Activated naive CD4-positive, alpha-beta T cell treated with anti-CD3 and anti-CD28 coated beads, Interleukin-2, amount 10 ng/mL, durations not matched to agents 7 days and 5 days (primary cell): ENCODE measurements at regions not wholly inside any gene's neighbourhood (a gene's known extent, or its start where the extent isn't known, plus 50 kb on each side); places are given as distances from the start of the nearest gene placed in this dataset.

Experiments
- CTCF ChIA-PET: fragments of 350-600 bp; sonication (Branson Sonifier 250); formaldehyde crosslinking; loops from one replicate; lab custom pipeline; 2021; ENCODE audit warnings: antibody characterized with exemption; lab: Charles Lee
- DNase-seq: peaks from one replicate; pipeline ENCODE4 v3.0.0-alpha.2; 2020
- H3K27ac Mint-ChIP-seq: one replicate; pipeline ENCODE4 v1.8.0; 2021; ENCODE audit warnings: mild to moderate bottlenecking, moderate library complexity, mixed read lengths
- H3K27me3 Mint-ChIP-seq: one replicate; pipeline ENCODE4 v1.8.0; 2021; ENCODE audit warnings: mild to moderate bottlenecking, mixed read lengths
- H3K36me3 Mint-ChIP-seq: one replicate; pipeline ENCODE4 v1.8.0; 2021; ENCODE audit warnings: mixed read lengths
- H3K4me1 Mint-ChIP-seq: one replicate; pipeline ENCODE4 v1.8.0; 2021; ENCODE audit warnings: mixed read lengths
- H3K4me3 Mint-ChIP-seq: one replicate; pipeline ENCODE4 v1.8.0; 2021; ENCODE audit warnings: mild to moderate bottlenecking, moderate library complexity, mixed read lengths
- H3K9me3 Mint-ChIP-seq: one replicate; pipeline ENCODE4 v1.8.0; 2021; ENCODE audit warnings: mixed read lengths

DNA sequence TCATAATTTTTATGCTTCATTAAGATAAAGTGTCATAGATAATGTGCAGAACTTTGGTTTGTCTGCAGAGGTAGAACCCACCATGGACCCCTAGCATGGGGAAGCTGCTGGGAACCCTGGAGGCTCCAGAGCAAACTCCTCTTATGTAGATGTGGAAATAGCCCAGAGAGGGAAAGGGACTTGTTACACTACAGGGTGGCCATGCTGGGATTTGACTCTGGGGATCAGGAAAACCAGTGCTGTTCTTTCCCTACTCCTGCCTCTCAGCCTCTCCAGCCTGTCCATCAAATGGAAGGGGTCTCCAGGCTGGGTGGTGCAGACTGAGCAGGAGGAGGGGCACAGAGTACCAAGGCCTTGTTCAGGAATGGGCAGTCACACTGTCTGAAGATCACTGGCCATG, 54.2 kb downstream of the MSX1 start:
- no peaks in the 10 kb centered on the region for H3K27me3 Mint-ChIP-seq
- H3K9me3 Mint-ChIP-seq = peaks cover 2% of the 10 kb centered on the region
- no peak overlapping the region for H3K27ac Mint-ChIP-seq
- H3K4me1 Mint-ChIP-seq = no peaks in the 10 kb centered on the region
- no peaks in the 10 kb centered on the region for H3K36me3 Mint-ChIP-seq
- CTCF ChIA-PET = interaction anchor here (0.5 kb wide), 1 partner anchor 1420 kb away, joined by 3 read pairs; no protein-coding TSS in a partner anchor
- no peak for DNase-seq
- no peak overlapping the region for H3K4me3 Mint-ChIP-seq

DNA sequence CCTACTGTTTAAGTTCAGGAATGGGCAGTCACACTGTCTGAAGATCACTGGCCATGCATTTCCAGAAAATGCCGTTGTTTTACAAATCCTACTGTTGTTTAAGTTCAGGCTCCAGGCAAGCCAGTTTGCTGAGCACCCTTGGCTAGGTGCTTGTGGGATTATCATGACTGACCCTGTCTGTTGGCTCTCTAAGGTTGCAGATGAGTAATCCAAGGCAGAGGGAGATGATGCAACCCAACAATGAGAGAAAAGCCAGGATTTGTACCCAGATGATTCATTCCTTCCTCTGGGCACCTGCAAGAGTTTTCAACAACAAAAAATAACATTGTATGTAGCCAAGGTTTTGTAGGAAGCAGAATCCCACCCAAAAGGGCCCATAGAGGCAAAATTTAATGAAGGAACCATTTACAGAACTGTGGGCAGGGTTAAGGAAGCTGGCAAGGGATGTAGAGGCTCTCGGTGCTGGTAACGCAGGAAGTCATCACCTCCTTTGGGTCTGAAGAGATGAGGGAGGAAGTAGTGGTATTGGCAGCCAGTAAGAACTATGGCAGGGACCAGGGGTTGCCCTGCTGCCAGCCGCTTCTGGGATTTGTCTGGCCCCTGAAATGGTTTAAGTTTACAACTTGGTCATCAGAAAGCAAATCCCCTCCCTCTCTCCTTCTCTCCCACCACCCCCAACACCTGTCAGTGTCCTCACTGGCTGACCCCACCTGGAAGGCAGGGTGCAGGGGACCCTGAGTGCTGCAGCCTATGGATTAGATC, 54.8 kb downstream of the MSX1 start:
- CTCF ChIA-PET = interaction anchor here (0.5 kb wide), 1 partner anchor 1419 kb away, joined by 3 read pairs; no protein-coding TSS in a partner anchor
- Mint-ChIP-seq H3K27me3 (no peaks in the 10 kb centered on the region), H3K36me3 (no peaks in the 10 kb centered on the region), H3K27ac (no peak overlapping the region), H3K4me3 (no peak overlapping the region), H3K4me1 (no peaks in the 10 kb centered on the region), H3K9me3 (peaks cover 2% of the 10 kb centered on the region)
- DNase-seq = no peak

DNA sequence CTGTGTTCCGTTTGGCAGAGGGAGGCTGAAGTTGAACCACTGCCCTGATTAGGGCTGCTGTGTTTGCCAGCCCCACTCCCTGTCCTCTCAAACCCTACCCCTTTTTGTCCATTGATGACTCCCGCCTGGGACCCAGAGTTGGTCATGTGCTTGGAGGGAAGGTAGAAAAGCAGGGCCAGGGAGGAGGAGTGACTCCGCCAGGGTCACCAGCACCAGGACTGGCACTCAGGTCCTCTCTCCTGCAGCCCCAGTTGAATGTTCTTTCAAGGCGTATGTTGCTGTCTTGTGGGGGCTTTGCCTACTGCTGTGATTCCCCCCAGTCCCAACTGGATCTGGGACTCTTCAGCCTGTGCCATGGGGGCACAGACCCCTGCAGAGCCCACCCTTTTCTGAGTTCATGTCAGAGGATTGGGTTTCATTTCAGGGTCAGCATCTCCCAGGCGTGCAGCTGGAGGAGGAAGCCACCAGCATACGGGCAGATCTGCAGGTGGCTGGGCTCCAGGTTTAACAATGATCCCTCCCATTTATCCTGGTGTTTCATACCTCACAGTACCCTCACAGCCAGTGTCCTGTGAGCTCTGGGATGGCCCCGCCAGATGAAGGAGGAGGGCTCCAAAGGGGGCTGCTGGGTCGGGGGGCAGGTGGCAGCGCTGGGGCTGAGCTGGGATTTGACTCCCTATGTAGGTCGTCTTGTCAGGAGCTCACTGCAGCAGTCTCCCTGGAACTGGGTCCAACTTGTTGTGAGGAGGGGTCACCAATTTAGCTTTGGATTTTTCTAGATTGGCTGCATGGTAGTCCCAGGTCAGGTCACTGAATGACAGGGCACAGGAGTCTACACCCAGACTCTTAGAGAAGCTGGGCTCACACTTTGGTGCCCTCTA, 55.7 kb downstream of the MSX1 start:
- no peak for DNase-seq
- H3K36me3 Mint-ChIP-seq = no peaks in the 10 kb centered on the region
- CTCF ChIA-PET = no interaction called here
- H3K27ac Mint-ChIP-seq = no peak overlapping the region
- H3K9me3 Mint-ChIP-seq = peaks cover 2% of the 10 kb centered on the region
- no peaks in the 10 kb centered on the region for H3K27me3 Mint-ChIP-seq
- no peaks in the 10 kb centered on the region for H3K4me1 Mint-ChIP-seq
- H3K4me3 Mint-ChIP-seq = no peak overlapping the region

DNA sequence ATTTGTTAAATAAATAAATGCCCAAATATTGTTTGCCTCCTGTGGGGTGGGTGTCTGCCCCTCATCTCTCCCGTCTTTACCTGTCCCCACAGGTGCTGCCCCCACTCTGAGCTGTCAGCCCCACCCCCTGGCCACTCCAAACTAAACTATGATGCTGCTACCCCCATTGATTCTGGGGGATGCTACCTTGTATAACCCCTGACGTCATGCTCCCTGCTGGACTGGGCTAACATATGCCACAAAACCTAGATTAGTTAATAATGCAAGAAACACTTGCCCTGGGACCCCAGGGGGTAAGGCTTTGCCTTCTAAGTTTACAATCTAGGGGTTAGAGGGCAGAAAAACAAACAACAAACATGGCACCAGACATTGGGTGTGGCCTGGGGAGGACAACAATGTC, 58.6 kb downstream of the MSX1 start:
- no peak overlapping the region for H3K27ac Mint-ChIP-seq
- no peaks in the 10 kb centered on the region for H3K27me3 Mint-ChIP-seq
- peaks cover 2% of the 10 kb centered on the region for H3K9me3 Mint-ChIP-seq
- DNase-seq = no peak
- H3K4me3 Mint-ChIP-seq = no peak overlapping the region
- H3K4me1 Mint-ChIP-seq = peaks cover 2% of the 10 kb centered on the region
- no peaks in the 10 kb centered on the region for H3K36me3 Mint-ChIP-seq
- CTCF ChIA-PET = no interaction called here

GRCh38 chr4:4919927-4920326, 60.5 kb downstream of the MSX1 start:
- no peaks in the 10 kb centered on the region for H3K27me3 Mint-ChIP-seq
- no peak for DNase-seq
- H3K4me3 Mint-ChIP-seq = no peak overlapping the region
- no peaks in the 10 kb centered on the region for H3K36me3 Mint-ChIP-seq
- peaks cover 2% of the 10 kb centered on the region for H3K4me1 Mint-ChIP-seq
- H3K27ac Mint-ChIP-seq = no peak overlapping the region
- peaks cover 2% of the 10 kb centered on the region for H3K9me3 Mint-ChIP-seq
- CTCF ChIA-PET = interaction anchor here (0.6 kb wide), 1 partner anchor 1356 kb away, joined by 3 read pairs; no protein-coding TSS in a partner anchor

DNA sequence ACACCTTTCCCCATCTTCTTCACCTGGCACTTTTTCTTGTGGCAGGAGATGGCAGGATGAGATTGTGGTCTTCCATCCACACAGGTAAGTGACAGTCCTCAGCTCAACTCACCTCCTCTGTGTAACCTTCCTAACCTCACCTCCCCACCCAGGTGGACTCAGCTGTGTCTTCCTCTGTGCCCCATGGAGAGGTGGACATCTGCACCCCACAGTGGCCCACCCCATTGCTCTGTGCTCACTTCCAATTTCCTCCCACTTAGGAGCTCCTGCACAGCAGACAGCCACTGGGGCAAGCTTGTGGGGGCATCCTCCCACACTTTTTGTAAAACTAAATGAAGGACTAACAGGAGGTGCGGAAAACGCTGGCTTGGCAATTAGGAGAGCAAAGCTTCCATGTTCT, 61.6 kb downstream of the MSX1 start:
- Mint-ChIP-seq H3K27ac (no peak overlapping the region), H3K4me1 (peaks cover 2% of the 10 kb centered on the region), H3K4me3 (no peak overlapping the region), H3K9me3 (peaks cover 2% of the 10 kb centered on the region), H3K36me3 (no peaks in the 10 kb centered on the region), H3K27me3 (no peaks in the 10 kb centered on the region)
- DNase-seq = no peak
- CTCF ChIA-PET = no interaction called here

DNA sequence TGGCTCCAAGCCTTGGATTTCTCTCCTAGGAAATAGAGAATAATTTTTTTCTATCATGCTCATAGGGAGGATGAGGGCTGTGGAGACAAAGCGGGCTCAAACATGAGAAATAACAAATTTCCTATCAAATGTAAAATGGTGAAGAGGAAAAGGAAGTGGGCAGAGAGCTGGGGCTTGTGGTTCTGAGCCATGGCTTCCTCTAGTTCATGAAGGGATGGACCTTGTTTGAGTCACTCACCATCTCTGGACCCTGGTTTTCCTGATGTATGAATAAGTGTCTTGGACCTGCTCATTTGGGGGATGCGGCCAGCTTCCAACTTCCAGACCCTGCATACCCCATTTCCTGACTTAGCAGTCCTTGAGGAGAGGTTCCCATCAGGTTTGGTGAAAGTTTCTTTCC, 63.0 kb downstream of the MSX1 start:
- peaks cover 2% of the 10 kb centered on the region for H3K4me1 Mint-ChIP-seq
- DNase-seq = no peak

GRCh38 chr4:4923201-4923600, 63.7 kb downstream of the MSX1 start:
- no peak for DNase-seq
- Mint-ChIP-seq H3K36me3 (no peaks in the 10 kb centered on the region), H3K4me1 (peaks cover 2% of the 10 kb centered on the region), H3K27me3 (no peaks in the 10 kb centered on the region), H3K4me3 (no peak overlapping the region), H3K27ac (no peak overlapping the region), H3K9me3 (no peaks in the 10 kb centered on the region)
- CTCF ChIA-PET = no interaction called here

More for the DNA sequence above, 63.0 kb downstream of the MSX1 start:
- CTCF ChIA-PET = no interaction called here
- no peaks in the 10 kb centered on the region for H3K36me3 Mint-ChIP-seq
- no peak overlapping the region for H3K4me3 Mint-ChIP-seq
- no peaks in the 10 kb centered on the region for H3K27me3 Mint-ChIP-seq
- H3K9me3 Mint-ChIP-seq = peaks cover 2% of the 10 kb centered on the region
- no peak overlapping the region for H3K27ac Mint-ChIP-seq

- no peaks in the 10 kb centered on the region for H3K9me3 Mint-ChIP-seq
- CTCF ChIA-PET = no interaction called here
- H3K27me3 Mint-ChIP-seq = no peaks in the 10 kb centered on the region
- DNase-seq = no peak
- no peaks in the 10 kb centered on the region for H3K36me3 Mint-ChIP-seq
- no peak overlapping the region for H3K4me3 Mint-ChIP-seq
- no peak overlapping the region for H3K27ac Mint-ChIP-seq
- no peaks in the 10 kb centered on the region for H3K4me1 Mint-ChIP-seq
Observed at GRCh38 chr4:4930677-4931076, 71.2 kb downstream of the MSX1 start.

DNA sequence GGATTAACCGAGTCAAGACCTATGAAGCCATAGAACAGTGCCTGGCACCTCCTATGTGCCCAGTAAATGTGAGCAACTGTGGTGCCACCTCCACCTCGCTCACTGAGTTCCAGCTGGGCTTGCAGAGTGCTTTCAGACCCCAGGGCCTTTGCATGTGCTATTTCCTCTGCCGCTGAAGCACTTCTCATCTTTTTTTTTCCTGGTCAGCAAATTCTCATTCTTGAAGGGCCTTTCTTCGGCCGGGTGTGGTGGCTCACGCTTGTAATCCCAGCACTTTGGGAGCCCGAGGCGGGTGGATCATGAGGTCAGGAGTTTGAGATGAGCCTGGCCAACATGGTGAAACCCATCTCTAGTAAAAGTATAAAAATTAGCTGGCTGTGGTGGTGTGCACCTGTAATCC, 76.5 kb downstream of the MSX1 start:
- Mint-ChIP-seq H3K36me3 (no peaks in the 10 kb centered on the region), H3K9me3 (no peaks in the 10 kb centered on the region), H3K27ac (no peak overlapping the region), H3K4me1 (no peaks in the 10 kb centered on the region), H3K27me3 (peaks cover 4% of the 10 kb centered on the region), H3K4me3 (no peak overlapping the region)
- CTCF ChIA-PET = no interaction called here
- DNase-seq = no peak

DNA sequence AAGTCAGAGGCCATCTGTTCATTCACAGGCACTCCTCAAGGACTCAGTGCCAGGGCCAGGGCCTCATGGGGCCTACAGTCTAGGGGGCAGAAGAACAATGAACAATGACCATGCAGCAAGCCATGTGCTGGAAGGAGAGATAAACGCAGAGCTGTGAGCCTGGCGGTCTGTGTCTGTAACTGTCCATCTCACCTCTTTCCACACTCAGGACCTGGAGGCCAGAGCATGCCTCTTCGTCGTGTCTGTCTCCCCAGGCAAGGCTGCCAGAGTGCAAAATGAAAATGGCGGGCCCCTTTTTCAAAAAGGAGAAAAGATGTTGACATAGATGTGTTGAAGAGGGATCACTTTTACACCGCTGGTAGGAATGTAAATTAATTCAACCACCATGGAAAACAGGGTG, 78.5 kb downstream of the MSX1 start:
- H3K9me3 Mint-ChIP-seq = no peaks in the 10 kb centered on the region
- no peak for DNase-seq
- H3K27me3 Mint-ChIP-seq = peaks cover 4% of the 10 kb centered on the region
- H3K36me3 Mint-ChIP-seq = no peaks in the 10 kb centered on the region
- H3K27ac Mint-ChIP-seq = no peak overlapping the region
- H3K4me1 Mint-ChIP-seq = peaks cover under 1% of the 10 kb centered on the region
- H3K4me3 Mint-ChIP-seq = no peak overlapping the region
- CTCF ChIA-PET = no interaction called here

DNA sequence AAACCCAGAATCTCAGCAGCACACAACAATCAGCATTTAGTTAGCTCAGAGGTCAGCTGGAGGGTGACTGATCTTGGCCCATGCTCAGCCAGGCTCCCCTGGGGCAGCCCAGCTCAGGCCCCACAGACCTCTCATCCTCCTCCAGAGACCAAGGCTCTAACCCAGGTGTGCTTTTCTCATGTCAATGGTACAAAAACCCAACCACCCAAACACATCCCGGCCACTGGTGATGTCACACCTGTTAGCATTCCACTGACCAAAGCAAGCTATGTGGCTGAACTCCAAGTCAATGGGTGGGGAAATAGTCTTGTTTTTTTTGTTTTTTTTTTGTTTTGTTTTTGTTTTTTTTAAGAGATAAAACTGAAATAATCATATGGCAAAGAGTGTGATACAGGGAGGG, 77.5 kb downstream of the CYTL1 start:
- Mint-ChIP-seq H3K27ac (no peak overlapping the region), H3K36me3 (no peaks in the 10 kb centered on the region), H3K27me3 (peaks cover 4% of the 10 kb centered on the region), H3K4me3 (no peak overlapping the region), H3K4me1 (peaks cover 16% of the 10 kb centered on the region), H3K9me3 (no peaks in the 10 kb centered on the region)
- CTCF ChIA-PET = no interaction called here
- no peak for DNase-seq

DNA sequence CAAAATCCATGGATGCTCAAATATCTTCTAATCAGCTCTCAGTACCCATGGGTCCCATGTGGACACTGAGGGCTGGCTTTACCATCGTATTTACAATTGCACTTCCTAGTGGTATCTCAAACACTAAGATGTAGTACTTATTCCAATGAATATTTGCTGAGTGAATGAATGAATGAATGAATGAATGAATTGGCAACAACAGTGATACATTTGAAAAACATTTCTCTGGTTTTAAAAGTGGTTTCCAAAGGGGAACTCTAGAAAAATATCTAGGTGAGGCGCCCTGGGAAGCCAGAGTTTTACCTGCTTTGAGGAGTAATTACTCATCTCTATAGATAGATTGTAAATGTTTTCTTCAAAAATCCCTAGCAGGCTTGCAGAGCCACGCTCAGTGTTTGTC, 76.6 kb downstream of the CYTL1 start:
- DNase-seq = no peak
- Mint-ChIP-seq H3K36me3 (no peaks in the 10 kb centered on the region), H3K27ac (no peak overlapping the region), H3K4me3 (no peak overlapping the region), H3K9me3 (no peaks in the 10 kb centered on the region), H3K27me3 (peaks cover 4% of the 10 kb centered on the region), H3K4me1 (peaks cover 16% of the 10 kb centered on the region)
- CTCF ChIA-PET = interaction anchor here (1.3 kb wide), 1 partner anchor 848 kb away, joined by 3 read pairs; no protein-coding TSS in a partner anchor

- DNase-seq = no peak
- Mint-ChIP-seq H3K9me3 (no peaks in the 10 kb centered on the region), H3K4me1 (peaks cover 16% of the 10 kb centered on the region), H3K36me3 (no peaks in the 10 kb centered on the region), H3K27ac (no peak overlapping the region), H3K27me3 (peaks cover 4% of the 10 kb centered on the region), H3K4me3 (no peak overlapping the region)
- CTCF ChIA-PET = no interaction called here
Observed at GRCh38 chr4:4945021-4945420, 74.2 kb downstream of the CYTL1 start.
